ENCODE measurements at regions not wholly inside any gene's neighbourhood (a gene's known extent, or its start where the extent isn't known, plus 50 kb on each side); places are given as distances from the start of the nearest gene placed in this dataset.

GRCh38 chr22:49586244-49586748 lies 241.4 kb downstream of the BRD1 start:
- DNase-seq (ENCODE audit: extremely low read depth, low read depth): no peak
- no peak for TF ChIP-seq CTCF (IDR thresholded peaks at IDR 0.05; ENCODE audit: low read depth, low read length)

GRCh38 chr22:49585461-49586243 lies 242.0 kb downstream of the BRD1 start:
- DNase-seq (ENCODE audit: extremely low read depth, low read depth): no peak
- no peak for TF ChIP-seq CTCF (IDR thresholded peaks at IDR 0.05; ENCODE audit: low read depth, low read length)

- DNase-seq (ENCODE audit: extremely low read depth, low read depth): no peak
- TF ChIP-seq CTCF (IDR thresholded peaks at IDR 0.05; ENCODE audit: low read depth, low read length): no peak
Measured at GRCh38 chr22:49583886-49584505, 243.7 kb downstream of the BRD1 start.

- no peak for DNase-seq (ENCODE audit: extremely low read depth, low read depth)
- no peak for TF ChIP-seq CTCF (IDR thresholded peaks at IDR 0.05; ENCODE audit: low read depth, low read length)
Measured at GRCh38 chr22:49583341-49583740, 244.3 kb downstream of the BRD1 start.

GRCh38 chr22:49582678-49583077 lies 245.0 kb downstream of the BRD1 start:
- no peak for DNase-seq (ENCODE audit: extremely low read depth, low read depth)
- no peak for TF ChIP-seq CTCF (IDR thresholded peaks at IDR 0.05; ENCODE audit: low read depth, low read length)

- no peak for TF ChIP-seq CTCF (IDR thresholded peaks at IDR 0.05; ENCODE audit: low read depth, low read length)
- DNase-seq (ENCODE audit: extremely low read depth, low read depth): no peak
Measured at GRCh38 chr22:49582181-49582580, 245.5 kb downstream of the BRD1 start.

GRCh38 chr22:49580024-49580423 lies 247.6 kb downstream of the BRD1 start:
- no peak for TF ChIP-seq CTCF (IDR thresholded peaks at IDR 0.05; ENCODE audit: low read depth, low read length)
- DNase-seq (ENCODE audit: extremely low read depth, low read depth): no peak
